ENCODE measurements at regions not wholly inside any gene's neighbourhood (a gene's known extent, or its start where the extent isn't known, plus 50 kb on each side); places are given as distances from the start of the nearest gene placed in this dataset.

- Histone ChIP-seq H4K91ac (replicated peaks; ENCODE audit: insufficient read length, low read length) (no peak overlapping the region), H3K4me3 (ENCODE audit: extremely low read depth in 1 of 4, insufficient read depth in 2 of 4, low read depth in 3 of 4, low read length in 4 of 4) (no peak overlapping the region), H3K36me3 (ENCODE audit: control insufficient read depth in 2 of 4, insufficient read depth in 4 of 4, low read length in 3 of 4) (no peaks in the 10 kb centered on the region), H3K27ac (ENCODE audit: low read depth, low read length) (no peak overlapping the region), H3K18ac (ENCODE audit: extremely low read depth, low read length) (no peak overlapping the region), H3K23me2 (ENCODE audit: low read depth, low read length) (no peaks in the 10 kb centered on the region), H2BK12ac (ENCODE audit: low read depth, low read length) (no peak overlapping the region), H3K4me2 (ENCODE audit: insufficient read depth in 1 of 2, low read depth in 2 of 2, low read length in 2 of 2) (no peak overlapping the region), H2AFZ (ENCODE audit: low read length) (no peak overlapping the region), H3K9me3 (ENCODE audit: insufficient read depth in 2 of 2, low read depth in 1 of 2, low read length in 1 of 2) (no peaks in the 10 kb centered on the region), H3K79me1 (ENCODE audit: low read depth, low read length) (no peaks in the 10 kb centered on the region), H3K14ac (ENCODE audit: insufficient read length) (no peak overlapping the region), H3K23ac (ENCODE audit: insufficient read length) (no peak overlapping the region), H2AK5ac (ENCODE audit: low read depth, low read length) (no peak overlapping the region), H2BK120ac (replicated peaks; ENCODE audit: low read depth, low read length) (no peak overlapping the region), H3K4me1 (replicated peaks in 1 of 4; ENCODE audit: control insufficient read depth in 3 of 4, insufficient read depth in 4 of 4, low read length in 3 of 4) (peaks cover 0 to 2% (median 0%) of the 10 kb centered on the region in 4 experiments; a peak in 2 of 7 replicates), H3K9ac (replicated peaks in 1 of 4; ENCODE audit: extremely low read depth in 1 of 4, low read depth in 3 of 4, low read length in 3 of 4) (no peak overlapping the region), H4K20me1 (replicated peaks in 1 of 2; ENCODE audit: control insufficient read depth in 1 of 2, insufficient read depth in 2 of 2, low read length in 2 of 2) (no peaks in the 10 kb centered on the region), H3K4ac (replicated peaks; ENCODE audit: insufficient read length, low read depth, low read length) (no peak overlapping the region), H3K27me3 (replicated peaks in 1 of 4; ENCODE audit: control insufficient read depth in 3 of 4, extremely low read depth in 1 of 4, insufficient read depth in 3 of 4, low read length in 3 of 4) (no peaks in the 10 kb centered on the region), H2BK5ac (ENCODE audit: low read depth, low read length) (no peak overlapping the region), H4K5ac (ENCODE audit: insufficient read length, low read depth, low read length) (no peak overlapping the region), H2BK15ac (ENCODE audit: low read length) (no peak overlapping the region), H2BK20ac (ENCODE audit: low read length) (no peak overlapping the region), H3K56ac (replicated peaks; ENCODE audit: insufficient read length, low read depth, low read length) (no peak overlapping the region), H4K8ac (ENCODE audit: extremely low read depth, insufficient read depth, low read length) (no peak overlapping the region), H3K79me2 (ENCODE audit: control insufficient read depth in 1 of 2, insufficient read depth in 2 of 2, low read length in 2 of 2) (no peaks in the 10 kb centered on the region)
- CTCF ChIA-PET (ENCODE audit: partially characterized antibody), result interaction anchor here (0.7 kb wide), 1 partner anchor 842 kb away, joined by 3 read pairs; no protein-coding TSS in a partner anchor
- FAIRE-seq, result no peak
- 97% methylated on average over 2 of the region's 2 CpGs; no CpG with 5 or more reads in 1 of the 2 experiments for WGBS, 2 experiments (ENCODE audit: extremely low coverage in 1 of 2, insufficient coverage in 1 of 2, insufficient read length in 1 of 2, insufficient replicate concordance in 2 of 2, low coverage in 1 of 2, low lambda C conversion rate in 2 of 2, missing lambda C conversion rate in 1 of 2)
- POLR2A ChIA-PET (ENCODE audit: partially characterized antibody), result no interaction called here
- DNase-seq (ENCODE audit: low read depth in 1 of 2, low spot score in 2 of 2), result no peak
- TF ChIP-seq RFX5 (IDR thresholded peaks at IDR 0.05; ENCODE audit: borderline replicate concordance, low read depth, low read length) (no peak), SP1 (IDR thresholded peaks at IDR 0.05; ENCODE audit: low read depth, low read length) (no peak), CHD2 (IDR thresholded peaks at IDR 0.05; ENCODE audit: low read length) (no peak), MAFK (IDR thresholded peaks at IDR 0.05; ENCODE audit: low read depth, low read length) (no peak), SAP30 (IDR thresholded peaks at IDR 0.05; ENCODE audit: insufficient read depth, insufficient replicate concordance, low read length) (no peak), BACH1 (IDR thresholded peaks at IDR 0.05; ENCODE audit: low read length) (no peak), FOSL1 (IDR thresholded peaks at IDR 0.05; ENCODE audit: insufficient read depth, low read depth, low read length) (no peak), ASH2L (IDR thresholded peaks at IDR 0.05; ENCODE audit: low read length) (no peak), KDM4A (IDR thresholded peaks at IDR 0.05; ENCODE audit: low read depth, low read length, severe bottlenecking) (no peak), EGR1 (IDR thresholded peaks at IDR 0.05; ENCODE audit: borderline replicate concordance, low read depth, low read length) (no peak), RBBP5 (IDR thresholded peaks at IDR 0.05; ENCODE audit: borderline replicate concordance, low read depth, low read length) (no peak), POLR2A (IDR thresholded peaks at IDR 0.05; ENCODE audit: control extremely low read depth in 1 of 2, low read depth in 2 of 2, low read length in 2 of 2) (no peak)
Observed at GRCh38 chr2:164024396-164024795, 288.6 kb upstream of the FIGN start.

All from H1 (cell line).